Erythroblast (primary cell): ENCODE measurements at regions not wholly inside any gene's neighbourhood (a gene's known extent, or its start where the extent isn't known, plus 50 kb on each side); places are given as distances from the start of the nearest gene placed in this dataset.

ENCODE experiments used
- GATA1 ChIP-seq: IDR thresholded peaks from 2 replicates; pipeline ENCODE4 v1.6.1; 2011; ENCODE audit warnings: low read depth, mild to moderate bottlenecking, control low read depth, low read length, moderate library complexity
- POLR2A ChIP-seq: IDR thresholded peaks from 2 replicates; pipeline ENCODE4 v1.6.1; 2011; ENCODE audit warnings: mild to moderate bottlenecking, low read length

DNA sequence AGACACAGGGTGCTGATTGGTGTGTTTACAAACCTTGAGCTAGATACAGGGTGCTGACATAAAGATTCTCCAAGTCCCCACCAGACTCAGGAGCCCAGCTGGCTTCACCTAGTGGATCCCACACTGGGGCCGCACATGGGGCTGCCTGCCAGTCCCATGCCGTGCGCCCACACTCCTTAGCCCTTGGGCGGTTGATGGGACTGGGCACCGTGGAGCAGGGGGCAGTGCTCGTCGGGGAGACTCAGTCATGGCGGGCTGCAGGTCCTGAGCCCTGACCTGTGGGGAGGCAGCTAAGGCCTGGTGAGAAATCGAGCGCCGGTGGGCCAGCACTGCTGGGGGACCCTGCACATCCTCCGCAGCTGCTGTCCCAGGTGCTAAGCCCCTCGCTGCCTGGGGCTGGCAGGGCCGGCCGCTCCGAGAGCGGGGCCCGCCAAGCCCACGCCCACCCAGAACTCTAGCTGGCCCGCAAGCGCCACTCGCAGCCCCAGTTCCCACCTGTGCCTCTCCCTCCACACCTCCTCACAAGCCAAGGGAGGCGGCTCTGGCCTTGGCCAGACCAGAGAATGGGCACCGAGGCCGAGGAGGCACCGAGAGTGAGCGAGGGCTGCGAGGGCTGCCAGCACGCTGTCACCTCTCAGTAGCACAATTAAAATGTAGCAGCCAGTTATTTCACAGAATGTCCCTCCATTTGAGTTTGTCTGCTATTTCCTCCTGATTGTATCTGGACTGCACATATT is 76.1 kb upstream of the PNPLA4 start:
- no peak for TF ChIP-seq POLR2A
- no peak for TF ChIP-seq GATA1
